GM21528 (cell line): ENCODE measurements at regions not wholly inside any gene's neighbourhood (a gene's known extent, or its start where the extent isn't known, plus 50 kb on each side); places are given as distances from the start of the nearest gene placed in this dataset.
"Not testable (repeated sequence)": the region's sequence is repeated elsewhere in the genome, so short reads cannot be mapped to it uniquely, and the experiment has no call there.

Source experiments
- ATAC-seq: cut with Tn5 transposase; IDR thresholded peaks from one replicate; pipeline ENCODE4 v1.9.1; 2021; ENCODE audit warnings: mild to moderate bottlenecking, moderate library complexity; ENCODE audit not compliant: unreplicated experiment, low FRiP score

DNA sequence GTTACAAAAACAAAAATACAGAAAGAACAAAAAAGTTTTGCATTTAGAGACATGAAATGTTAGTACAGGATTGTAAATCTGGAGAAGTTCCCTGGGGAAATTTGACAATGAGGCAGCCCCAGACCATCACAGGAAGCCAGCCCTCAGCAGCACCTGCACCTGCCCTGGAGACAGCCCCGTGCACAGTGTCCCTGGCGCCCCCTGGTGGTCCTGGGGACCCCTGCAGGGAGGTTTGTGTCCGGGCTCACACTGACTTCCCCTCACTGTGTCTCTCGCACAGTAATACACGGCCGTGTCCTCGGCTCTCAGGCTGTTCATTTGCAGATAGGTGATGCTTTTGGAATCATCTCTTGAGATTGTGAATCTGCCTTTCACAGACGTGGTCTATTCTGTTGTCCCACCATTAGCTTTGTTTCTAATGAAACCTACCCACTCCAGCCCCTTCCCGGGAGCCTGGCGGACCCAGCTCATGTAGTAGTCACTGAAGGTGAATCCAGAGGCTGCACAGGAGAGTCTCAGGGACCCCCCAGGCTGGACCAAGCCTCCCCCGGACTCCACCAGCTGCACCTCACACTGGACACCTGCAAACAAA lies 1248.6 kb downstream of the TMEM121 start:
- not testable (repeated sequence) for ATAC-seq

DNA sequence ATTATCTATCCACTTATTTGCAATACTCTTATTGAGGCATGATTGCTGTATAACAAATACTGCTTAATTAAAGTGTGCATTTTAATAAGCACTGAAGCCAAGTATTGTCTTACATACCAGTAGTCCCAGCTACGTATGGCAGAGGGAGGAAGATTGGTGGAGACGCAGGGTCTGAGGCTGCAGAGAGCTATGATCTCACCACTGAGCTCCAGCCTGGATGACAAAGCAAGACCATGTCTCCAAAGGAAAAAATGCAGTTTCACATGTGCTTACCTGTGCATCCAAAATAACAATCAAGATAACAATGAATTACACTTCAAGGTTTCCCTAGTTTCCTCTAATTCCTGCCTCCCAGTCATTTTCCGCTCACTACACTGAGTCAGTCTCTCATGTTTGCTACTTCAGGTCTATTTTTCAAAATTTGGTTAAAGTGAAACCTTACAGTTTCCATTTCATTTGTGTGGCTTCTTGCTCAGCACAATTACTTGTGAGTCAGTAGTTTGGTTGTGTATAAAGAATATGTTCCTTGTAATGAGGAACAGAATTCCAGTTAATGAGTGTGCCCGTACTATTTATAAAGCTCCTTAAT lies 1250.1 kb downstream of the TMEM121 start:
- ATAC-seq = no peak

DNA sequence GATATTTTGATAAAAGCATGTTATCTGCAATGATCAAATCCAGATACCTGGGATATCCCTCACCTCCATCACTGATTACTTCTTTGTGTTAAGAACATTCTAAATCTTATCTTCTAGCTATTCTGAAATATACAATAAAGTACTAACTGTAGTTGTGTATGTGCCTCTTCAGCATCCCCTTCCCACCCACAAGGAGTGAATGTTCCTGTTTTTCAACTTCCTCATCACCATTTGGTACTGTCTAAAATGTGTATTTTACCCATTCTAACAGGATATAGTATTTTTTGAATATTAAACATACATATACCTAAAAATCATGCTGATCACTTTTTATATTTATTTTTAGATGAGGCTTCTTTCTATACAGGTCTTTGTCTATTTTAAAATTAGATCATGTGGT lies 1252.6 kb downstream of the TMEM121 start:
- no peak for ATAC-seq

DNA sequence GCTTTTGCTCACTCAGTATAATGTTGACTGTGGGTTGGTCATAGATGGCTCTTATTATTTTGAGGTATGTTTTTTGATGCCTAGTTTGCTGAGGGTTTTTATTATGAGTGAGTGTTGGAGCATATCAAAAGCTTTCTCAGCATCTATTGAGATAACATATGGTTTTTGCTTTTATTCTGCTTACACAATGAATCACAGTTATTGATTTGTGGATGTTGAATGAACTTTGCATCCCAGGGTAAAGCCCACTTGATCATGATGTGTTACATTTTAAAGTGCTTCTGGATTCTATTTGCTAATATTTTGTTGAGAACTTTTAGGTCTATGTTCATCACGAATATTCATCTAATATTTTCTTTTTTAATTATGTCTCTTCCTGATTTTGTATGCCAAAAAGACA lies 1260.3 kb downstream of the TMEM121 start:
- no peak for ATAC-seq

DNA sequence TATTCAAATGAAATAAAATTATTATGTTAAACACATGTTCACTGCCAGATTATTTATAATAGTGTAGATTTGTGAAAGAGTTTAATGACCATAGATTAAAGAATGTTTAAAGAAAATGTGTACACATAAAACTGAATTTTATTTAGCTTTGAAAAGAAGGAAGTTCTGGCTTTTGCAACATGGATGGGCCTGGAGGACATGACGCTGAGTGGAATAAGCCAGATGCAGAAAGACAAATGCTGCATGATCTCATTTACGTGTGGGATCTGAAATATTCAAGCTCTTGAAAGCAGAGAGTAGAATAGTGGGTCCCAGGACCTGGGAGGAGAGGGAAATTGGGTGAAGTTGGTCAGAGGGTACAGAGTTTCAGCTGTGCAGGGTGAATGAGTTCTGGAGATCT lies 1261.2 kb downstream of the TMEM121 start:
- no peak for ATAC-seq

DNA sequence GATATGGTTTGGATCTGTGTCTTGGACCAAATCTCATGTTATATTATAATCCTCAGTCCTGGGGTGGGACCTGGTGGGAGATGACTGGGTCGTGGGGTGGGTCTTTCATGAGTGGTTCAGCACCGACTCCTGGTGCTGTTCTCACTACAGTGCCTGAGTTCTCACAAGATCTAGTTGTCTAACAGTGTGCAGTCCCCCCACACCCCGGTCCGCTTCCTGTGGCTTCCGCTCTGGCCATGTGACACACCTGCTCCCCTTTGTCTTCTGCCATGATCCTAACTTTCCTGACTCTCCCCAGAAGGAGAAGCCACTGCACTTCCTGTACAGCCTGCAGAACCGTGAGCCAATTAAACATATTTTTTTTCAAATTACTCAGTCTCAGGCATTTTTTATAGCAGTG lies 1262.2 kb downstream of the TMEM121 start:
- no peak for ATAC-seq

DNA sequence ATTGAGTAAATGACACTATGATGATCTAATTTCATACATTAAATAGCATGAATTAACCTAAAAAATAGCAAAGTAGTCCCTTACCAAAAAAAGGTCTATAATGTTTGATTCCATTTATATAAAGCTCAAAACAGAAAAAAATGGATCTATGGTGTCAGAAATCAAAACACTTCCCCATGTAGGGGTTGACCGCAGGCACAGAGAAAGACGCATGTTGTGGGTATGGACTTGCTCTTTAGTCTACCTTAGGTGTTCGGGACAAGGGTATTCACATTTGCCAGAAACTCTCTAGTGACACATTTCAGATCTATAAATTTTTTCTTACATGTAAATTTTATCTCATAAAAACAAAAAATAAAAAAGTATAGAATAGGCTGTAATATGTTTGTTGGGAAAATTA lies 1262.9 kb downstream of the TMEM121 start:
- no peak for ATAC-seq

DNA sequence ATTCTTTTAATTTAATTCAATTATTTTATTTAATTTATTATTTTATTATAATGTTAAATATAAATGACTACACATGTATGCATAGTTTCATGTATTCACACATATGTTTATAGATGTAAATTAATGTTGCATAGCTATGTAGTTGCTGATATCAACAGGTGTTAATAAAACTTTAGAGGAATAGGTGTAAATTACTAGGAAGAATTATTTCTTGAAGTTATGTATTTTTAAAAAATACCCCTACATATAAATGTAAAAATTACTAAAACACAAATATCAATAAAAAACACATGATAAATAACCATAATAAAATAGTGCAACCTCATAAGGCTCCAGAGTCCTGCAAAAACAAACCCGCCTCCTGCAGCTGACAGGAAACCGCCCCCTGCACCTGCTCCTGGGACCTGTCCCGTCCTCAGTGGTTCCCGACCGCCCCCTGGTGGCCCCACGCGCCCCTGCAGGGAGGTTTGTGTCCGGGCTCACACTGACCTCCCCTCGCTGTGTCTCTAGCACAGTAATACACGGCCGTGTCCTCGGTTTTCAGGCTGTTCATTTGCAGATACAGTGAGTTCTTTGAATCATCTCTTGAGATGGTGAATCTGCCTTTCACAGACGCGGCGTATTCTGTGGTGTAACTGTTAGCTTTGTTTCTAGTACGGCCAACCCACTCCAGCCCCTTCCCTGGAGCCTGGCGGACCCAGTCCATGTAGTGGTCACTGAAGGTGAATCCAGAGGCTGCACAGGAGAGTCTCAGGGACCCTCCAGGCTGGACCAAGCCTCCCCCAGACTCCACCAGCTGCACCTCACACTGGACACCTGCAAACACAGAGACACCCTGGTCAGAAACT lies 1264.0 kb downstream of the TMEM121 start:
- no peak for ATAC-seq

DNA sequence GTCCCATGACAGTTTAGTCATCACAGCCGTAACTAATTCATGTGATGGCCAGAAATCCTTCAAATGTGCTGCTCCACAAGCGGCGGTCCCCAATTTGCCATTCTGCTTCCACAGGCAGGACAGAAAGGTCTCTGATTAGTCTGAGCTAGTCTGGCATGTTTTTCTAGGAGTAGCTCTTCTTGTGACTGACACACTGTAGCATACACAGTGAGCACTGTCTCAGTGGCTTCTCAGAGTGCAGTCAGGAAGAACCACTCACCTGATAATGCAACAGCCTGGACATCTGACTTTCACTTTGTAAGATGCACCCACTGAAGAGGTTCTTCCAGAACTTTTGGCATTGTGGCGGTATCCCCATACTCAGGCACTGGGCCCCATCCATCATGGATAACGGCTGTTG lies 1266.2 kb downstream of the TMEM121 start:
- ATAC-seq = no peak

DNA sequence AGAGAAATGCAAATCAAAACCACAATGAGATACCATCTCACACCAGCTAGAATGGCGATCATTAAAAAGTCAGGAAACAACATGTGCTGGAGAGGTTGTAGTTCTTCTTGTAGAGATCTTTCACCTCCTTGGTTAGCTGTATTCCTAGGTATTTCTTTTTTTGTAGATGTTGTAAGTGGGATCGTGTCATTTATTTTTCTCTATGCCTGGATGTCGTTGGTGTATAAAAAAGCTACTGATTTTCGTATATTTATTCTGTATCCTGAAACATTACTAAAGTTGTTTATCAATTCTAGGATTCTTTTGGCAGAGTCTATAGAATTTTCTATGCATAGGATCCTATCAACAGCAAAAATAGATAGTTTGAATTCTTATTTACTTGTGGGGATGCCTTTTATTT lies 1271.8 kb downstream of the TMEM121 start:
- ATAC-seq = not testable (repeated sequence)

DNA sequence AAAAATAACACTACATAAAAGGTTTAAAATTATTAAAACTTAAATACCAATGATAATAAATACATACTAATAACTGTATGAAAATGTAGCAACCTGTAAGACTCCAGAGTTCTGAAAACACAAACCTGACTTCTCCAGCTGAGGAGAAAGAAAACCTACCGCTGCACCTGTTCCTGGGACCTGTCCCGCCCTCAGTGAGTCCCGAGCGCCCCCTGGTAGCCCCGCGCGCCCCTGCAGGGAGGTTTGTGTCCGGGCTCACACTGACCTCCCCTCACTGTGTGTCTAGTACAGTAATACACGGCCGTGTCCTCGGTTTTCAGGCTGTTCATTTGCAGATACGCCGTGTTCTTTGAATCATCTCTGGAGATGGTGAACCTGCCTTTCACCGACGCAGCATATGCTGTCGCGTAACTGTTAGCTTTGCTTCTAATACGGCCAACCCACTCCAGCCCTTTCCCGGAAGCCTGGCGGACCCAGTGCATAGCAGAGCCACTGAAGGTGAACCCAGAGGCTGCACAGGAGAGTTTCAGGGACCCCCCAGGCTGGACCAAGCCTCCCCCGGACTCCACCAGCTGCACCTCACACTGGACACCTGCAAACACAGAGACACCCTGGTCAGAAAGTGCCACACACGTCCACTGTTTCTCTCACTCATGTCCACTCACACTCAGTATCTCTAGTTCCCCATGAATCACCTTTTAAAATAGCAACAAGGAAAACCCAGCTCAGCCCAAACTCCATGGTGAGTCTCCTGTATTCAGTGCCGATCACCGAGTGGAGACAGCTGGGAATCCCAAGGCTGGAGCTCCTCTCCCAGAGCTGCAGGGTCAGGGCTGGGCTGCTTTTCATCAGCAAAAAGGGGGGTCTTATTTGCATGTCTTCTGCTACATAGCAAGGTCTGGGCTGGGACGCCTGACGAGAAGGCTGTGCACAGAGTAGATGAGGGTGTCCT lies 1276.3 kb downstream of the TMEM121 start:
- no peak for ATAC-seq

DNA sequence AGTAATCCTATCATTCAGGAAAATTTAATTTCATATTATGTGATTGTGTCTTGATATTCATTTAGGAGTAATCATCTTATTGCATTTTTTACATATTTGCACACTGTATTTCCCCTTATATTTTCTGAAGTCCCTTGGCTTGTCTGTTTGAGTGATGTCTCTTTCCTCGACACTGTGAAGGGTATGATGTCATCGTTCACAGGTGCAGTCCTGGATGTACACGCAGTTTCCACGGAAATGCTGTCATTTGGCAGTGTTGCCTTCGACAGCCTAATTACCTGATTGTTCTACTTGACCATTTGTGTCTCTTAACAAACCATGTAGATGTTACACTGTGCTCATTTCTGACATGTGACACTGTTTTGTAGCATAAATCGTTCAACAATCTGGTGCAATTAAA lies 1277.0 kb downstream of the TMEM121 start:
- no peak for ATAC-seq

DNA sequence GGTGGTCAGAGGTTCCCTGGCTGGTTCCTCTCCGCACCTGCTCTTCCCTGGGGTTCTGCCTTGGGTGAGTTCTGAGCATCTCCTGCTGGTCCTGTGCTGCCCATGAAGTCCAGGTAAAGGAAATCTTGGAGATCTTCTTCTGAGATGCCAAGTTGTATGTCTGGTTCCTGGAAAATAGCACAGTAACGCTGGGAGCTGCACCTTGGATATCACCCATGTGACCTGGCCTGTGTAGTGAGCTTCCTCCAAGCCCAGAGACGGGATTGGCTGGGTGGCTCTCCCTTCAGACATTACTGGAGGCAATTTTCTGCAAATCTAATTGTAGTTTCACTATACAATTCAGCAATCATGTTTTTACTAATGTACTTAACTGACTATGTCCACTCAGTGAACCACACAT lies 1281.1 kb downstream of the TMEM121 start:
- no peak for ATAC-seq

DNA sequence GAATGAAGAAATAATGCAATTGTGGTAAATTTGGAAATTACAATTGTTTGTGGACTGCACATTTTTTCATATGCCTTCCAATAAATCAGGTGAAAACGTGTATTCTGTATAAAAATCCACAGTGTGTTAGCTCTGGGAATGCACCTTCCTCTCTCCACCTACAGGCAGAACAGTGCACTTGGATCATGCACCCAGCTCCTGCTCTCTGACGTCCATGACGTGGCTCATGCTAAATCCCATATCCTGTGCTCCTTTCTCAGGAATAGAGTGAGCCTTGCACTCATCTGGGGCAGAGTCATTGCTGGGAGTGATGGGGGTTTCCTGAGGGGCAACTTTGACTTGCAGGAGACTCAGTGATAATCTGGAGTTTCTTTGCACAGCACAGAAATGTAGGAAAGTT lies 1282.1 kb downstream of the TMEM121 start:
- ATAC-seq = no peak

DNA sequence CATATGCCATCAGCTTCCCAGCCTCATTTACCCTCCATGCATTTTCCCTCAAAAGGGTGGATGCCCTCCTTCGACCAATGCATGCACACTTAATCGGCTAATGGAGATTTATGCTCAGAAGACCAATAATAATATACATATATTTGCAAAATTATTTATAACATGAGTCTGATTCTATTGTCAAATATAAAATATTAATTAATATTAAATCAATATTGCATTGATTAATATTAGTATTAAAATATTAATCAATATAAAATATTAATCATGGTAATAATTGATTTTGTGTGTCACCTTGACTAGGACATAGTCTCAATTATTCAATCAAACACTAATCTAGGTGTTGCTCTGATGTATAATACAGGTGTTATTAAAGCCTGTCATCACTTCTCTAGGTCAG lies 1282.5 kb downstream of the TMEM121 start:
- no peak for ATAC-seq

DNA sequence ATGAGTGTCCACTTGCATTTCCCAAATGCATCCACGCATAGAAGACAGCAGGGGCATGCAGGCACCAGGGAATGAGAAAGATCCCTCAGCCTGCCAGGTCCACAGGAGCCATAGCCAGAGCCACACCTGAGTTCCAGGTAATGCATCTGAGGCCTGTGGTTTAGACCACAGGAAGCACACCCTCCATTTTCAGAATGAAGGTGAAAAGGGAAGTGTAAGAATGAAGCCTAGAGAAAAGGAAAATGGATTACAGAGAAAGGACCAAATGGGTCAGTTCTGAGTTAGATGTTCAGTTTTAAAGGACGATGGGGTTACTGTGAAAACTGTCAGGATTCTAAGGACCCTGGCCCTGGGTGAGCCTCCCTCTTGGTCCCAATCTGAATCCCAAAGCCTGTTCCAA lies 1283.2 kb downstream of the TMEM121 start:
- ATAC-seq = no peak

DNA sequence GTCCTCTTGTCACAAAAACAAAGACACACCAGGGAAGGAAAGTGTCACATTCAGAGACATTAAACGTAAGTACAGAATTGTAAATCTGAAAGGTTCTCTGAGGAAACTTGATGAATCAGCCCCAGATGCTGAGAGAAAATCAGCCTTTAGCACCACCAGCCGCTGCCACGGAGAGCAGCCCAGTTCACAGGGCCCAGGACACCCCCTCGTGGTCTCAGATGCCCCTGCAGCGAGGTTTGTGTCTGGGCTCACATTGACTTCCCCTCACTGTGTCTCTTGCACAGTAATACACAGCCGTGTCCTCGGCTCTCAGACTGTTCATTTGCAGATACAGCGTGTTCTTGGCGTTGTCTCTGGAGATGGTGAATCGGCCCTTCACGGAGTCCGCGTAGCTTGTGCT lies 1283.8 kb downstream of the TMEM121 start:
- ATAC-seq = not testable (repeated sequence)

DNA sequence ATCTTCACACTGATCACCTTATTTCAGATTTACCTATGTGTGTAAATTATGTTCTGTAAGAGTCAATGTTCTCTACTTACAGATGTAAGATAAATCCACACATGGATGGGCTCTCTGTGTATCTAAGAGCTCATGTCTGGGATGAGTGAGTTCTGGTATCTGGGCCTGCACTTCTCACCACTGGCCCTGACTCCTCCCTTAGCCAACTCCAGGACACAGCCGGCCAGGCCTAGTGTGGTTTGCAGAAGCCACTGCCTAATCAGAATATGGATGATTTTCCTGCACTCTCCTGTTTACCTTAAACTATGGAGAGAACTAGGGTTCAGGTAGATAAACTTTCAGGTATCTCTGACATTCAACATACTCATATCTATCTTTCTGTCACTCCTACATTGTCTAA lies 1284.8 kb downstream of the TMEM121 start:
- ATAC-seq = no peak

DNA sequence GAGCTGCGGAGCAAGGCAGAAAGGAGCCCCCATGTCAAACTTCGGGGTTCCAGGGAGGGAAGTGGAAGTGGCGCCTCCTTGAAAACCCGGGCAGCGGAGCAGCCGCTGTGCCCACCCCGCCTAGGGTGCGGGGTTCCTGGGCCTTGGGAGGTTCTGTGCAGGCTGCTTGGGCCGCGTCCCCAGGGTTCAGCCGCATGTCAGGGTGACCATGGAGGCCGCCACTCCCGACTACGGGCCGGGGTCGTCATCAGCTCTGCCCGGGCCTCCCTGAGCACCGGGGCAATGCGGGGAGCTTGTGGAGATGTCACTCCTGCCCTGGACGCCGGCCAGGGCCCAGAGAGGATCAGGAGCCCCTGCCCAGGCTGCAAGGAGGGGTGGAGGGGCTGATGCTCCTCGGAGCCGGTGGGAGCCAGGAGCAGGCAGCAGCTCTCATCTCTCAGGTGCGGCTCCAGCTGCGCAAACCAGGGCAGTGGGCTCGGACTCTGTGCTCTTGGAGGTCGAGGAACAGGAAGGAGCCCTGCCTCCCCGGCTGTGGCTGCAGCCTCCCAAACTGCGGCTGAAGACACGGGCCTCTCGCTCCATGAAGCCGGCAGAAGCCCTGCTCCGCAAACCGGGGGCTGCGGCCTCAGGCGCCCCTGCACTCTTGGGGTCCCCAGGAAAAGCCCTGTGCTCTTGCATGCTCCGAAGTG lies 1286.5 kb downstream of the TMEM121 start:
- ATAC-seq = no peak

DNA sequence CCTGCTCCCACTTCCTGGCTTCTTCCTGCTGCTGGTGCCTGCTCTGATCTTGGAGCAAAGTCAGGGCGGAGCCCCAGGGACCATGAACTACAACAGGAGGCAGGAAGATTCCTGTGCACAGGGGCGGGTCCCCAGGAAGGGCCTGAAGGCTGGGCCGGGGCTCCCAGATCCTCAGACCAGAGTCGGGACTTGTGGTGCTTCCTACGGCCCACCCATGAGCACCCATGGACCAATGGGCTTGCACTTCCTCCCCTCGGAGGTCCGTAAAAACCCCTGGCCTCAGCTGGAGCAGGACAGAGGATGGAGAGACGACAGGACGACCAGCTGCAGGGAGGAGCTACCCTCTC lies 1287.1 kb downstream of the TMEM121 start:
- ATAC-seq = no peak
